A673 (cell line): ENCODE measurements at regions not wholly inside any gene's neighbourhood (a gene's known extent, or its start where the extent isn't known, plus 50 kb on each side); places are given as distances from the start of the nearest gene placed in this dataset.

Source experiments
- BruUV-seq: library from RNA; stranded (reverse); fragments of 400-500 nt; replicated peaks from 2 replicates; lab custom pipeline; 2021; lab: Mats Ljungman, UMichigan
- CTCF ChIA-PET: fragments of 300-600 bp; sonication (Branson Sonifier 250); formaldehyde crosslinking; loops from one replicate; lab custom pipeline; 2022; ENCODE audit warnings: antibody characterized with exemption; lab: Charles Lee
- POLR2A ChIA-PET: fragments of 300-600 bp; sonication (Branson Sonifier 250); formaldehyde crosslinking; loops from one replicate; lab custom pipeline; 2022; ENCODE audit warnings: antibody characterized with exemption; ENCODE audit not compliant: low non-redundant PET; lab: Charles Lee
- DNase-seq: peaks from one replicate; pipeline ENCODE4 v3.0.0-alpha.2; 2015; ENCODE audit warnings: low spot score
- H3K27ac ChIP-seq: fragments of 200-600 bp; sonication (generic); 2 replicates; pipeline ENCODE4 v1.5.1; 2016; ENCODE audit warnings: mixed run types, low read depth, mild to moderate bottlenecking, mixed read lengths, antibody characterized with exemption, low read length; ENCODE audit not compliant: poor library complexity, severe bottlenecking
- H3K27me3 ChIP-seq: fragments of 200-600 bp; sonication (generic); replicated peaks from 2 replicates; pipeline ENCODE4 v1.6.1; 2017; ENCODE audit warnings: mixed run types, low read depth, mild to moderate bottlenecking, mixed read lengths, antibody characterized with exemption, low read length; ENCODE audit not compliant: insufficient read depth, poor library complexity
- H3K36me3 ChIP-seq: fragments of 200-600 bp; sonication (generic); 2 replicates; pipeline ENCODE4 v1.6.1; 2016; ENCODE audit warnings: mixed run types, mild to moderate bottlenecking, mixed read lengths, antibody characterized with exemption, low read length; ENCODE audit not compliant: insufficient read depth, poor library complexity, severe bottlenecking
- H3K4me1 ChIP-seq: fragments of 200-600 bp; sonication (generic); 2 replicates; pipeline ENCODE4 v1.6.1; 2017; ENCODE audit warnings: mixed run types, mild to moderate bottlenecking, mixed read lengths, antibody characterized with exemption, low read length; ENCODE audit not compliant: insufficient read depth, poor library complexity, severe bottlenecking
- H3K4me3 ChIP-seq: fragments of 200-600 bp; sonication (generic); 2 replicates; pipeline ENCODE4 v1.5.1; 2016; ENCODE audit warnings: low read depth, mixed run types, mild to moderate bottlenecking, mixed read lengths, low read length; ENCODE audit not compliant: poor library complexity, severe bottlenecking
- H3K9me3 ChIP-seq: fragments of 200-600 bp; sonication (generic); 2 replicates; pipeline ENCODE4 v1.6.1; 2016; ENCODE audit warnings: mixed run types, low read depth, mild to moderate bottlenecking, mixed read lengths, antibody characterized with exemption, low read length; ENCODE audit not compliant: poor library complexity, severe bottlenecking
- EZH2 ChIP-seq: fragments of 200-600 bp; sonication (generic); IDR thresholded peaks from 2 replicates; pipeline ENCODE4 v1.6.1; 2017; ENCODE audit warnings: borderline replicate concordance, low read depth, mild to moderate bottlenecking, mixed read lengths, antibody characterized with exemption, low read length; ENCODE audit not compliant: poor library complexity, severe bottlenecking
- intact Hi-C: fragments of 100-400 bp; cut with micrococcal nuclease; formaldehyde crosslinking; loops from one replicate; pipeline ENCODE4 v1.10.0; 2022; ENCODE audit not compliant: unreplicated experiment
- TF ChIP-seq, protein P1 (sequence below): fragments of 300-800, 200-600 bp; sonication (generic); conservative IDR thresholded peaks from 2 replicates; pipeline ENCODE4 v1.5.1; 2017; ENCODE audit warnings: low read depth, mild to moderate bottlenecking, antibody characterized with exemption, low read length, moderate library complexity, mixed read lengths

DNA sequence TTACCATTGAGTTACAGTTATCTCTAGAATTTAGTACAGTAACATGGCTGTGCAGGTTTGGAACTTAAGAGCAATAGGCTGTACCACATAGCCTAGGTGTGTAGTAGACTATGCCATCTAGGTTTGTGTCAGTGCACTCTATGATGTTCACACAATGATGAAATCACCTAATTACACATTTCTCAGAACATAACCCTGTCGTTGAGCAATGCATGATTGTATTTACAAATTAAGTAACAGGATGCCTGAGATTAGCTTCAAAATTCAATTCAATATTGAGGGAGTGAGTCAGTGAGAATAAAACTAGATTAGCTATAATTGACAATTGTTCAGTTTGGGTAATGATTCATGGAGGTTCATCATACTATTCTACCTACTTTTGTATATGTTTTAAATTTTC, 633.8 kb downstream of the IGSF11 start:
- H3K4me1 ChIP-seq = no peaks in the 10 kb centered on the region
- ChIA-PET POLR2A (no interaction called here), CTCF (no interaction called here)
- no peak overlapping the region for H3K27ac ChIP-seq
- H3K27me3 ChIP-seq = no peaks in the 10 kb centered on the region
- BruUV-seq = no TSS peak
- DNase-seq = no peak
- intact Hi-C loops = no loop called here
- H3K36me3 ChIP-seq = no peaks in the 10 kb centered on the region
- H3K4me3 ChIP-seq = no peak overlapping the region
- TF ChIP-seq, protein P1, sequence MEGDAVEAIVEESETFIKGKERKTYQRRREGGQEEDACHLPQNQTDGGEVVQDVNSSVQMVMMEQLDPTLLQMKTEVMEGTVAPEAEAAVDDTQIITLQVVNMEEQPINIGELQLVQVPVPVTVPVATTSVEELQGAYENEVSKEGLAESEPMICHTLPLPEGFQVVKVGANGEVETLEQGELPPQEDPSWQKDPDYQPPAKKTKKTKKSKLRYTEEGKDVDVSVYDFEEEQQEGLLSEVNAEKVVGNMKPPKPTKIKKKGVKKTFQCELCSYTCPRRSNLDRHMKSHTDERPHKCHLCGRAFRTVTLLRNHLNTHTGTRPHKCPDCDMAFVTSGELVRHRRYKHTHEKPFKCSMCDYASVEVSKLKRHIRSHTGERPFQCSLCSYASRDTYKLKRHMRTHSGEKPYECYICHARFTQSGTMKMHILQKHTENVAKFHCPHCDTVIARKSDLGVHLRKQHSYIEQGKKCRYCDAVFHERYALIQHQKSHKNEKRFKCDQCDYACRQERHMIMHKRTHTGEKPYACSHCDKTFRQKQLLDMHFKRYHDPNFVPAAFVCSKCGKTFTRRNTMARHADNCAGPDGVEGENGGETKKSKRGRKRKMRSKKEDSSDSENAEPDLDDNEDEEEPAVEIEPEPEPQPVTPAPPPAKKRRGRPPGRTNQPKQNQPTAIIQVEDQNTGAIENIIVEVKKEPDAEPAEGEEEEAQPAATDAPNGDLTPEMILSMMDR = no peak
- TF ChIP-seq EZH2 = no peak
- no peaks in the 10 kb centered on the region for H3K9me3 ChIP-seq

GRCh38 chr3:118401887-118402286, 632.8 kb downstream of the IGSF11 start:
- no peak overlapping the region for H3K27ac ChIP-seq
- H3K9me3 ChIP-seq = no peaks in the 10 kb centered on the region
- H3K36me3 ChIP-seq = no peaks in the 10 kb centered on the region
- no peaks in the 10 kb centered on the region for H3K4me1 ChIP-seq
- TF ChIP-seq, protein P1 = no peak
- no peak for TF ChIP-seq EZH2
- H3K4me3 ChIP-seq = no peak overlapping the region
- ChIA-PET CTCF (no interaction called here), POLR2A (no interaction called here)
- intact Hi-C loops = no loop called here
- no TSS peak for BruUV-seq
- no peak for DNase-seq
- no peaks in the 10 kb centered on the region for H3K27me3 ChIP-seq

DNA sequence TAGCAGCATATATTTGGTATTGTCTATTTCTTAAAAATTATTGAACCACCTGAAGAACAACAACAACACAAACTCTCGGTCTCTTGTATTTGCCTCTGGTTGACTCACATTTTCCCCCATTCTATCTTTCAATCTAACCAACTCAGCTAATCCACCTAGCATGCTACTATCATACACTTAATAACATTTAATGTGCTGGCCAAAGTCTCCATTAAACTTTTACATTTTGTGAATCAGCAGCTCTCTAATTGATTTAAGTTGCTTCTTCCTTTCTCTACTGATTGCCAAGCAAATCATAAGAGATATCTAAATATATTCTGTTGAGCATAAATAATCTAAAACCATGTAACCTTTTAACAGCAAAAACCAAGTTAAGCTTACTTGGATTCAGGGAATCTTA, 631.7 kb downstream of the IGSF11 start:
- Histone ChIP-seq H3K4me1 (no peaks in the 10 kb centered on the region), H3K27ac (no peak overlapping the region), H3K4me3 (no peak overlapping the region), H3K27me3 (no peaks in the 10 kb centered on the region), H3K36me3 (no peaks in the 10 kb centered on the region), H3K9me3 (no peaks in the 10 kb centered on the region)
- intact Hi-C loops = no loop called here
- POLR2A ChIA-PET = no interaction called here
- BruUV-seq = no TSS peak
- CTCF ChIA-PET = no interaction called here
- no peak for TF ChIP-seq EZH2
- TF ChIP-seq, protein P1 = no peak
- no peak for DNase-seq
